Upper lobe of left lung (tissue), 6 donors: ENCODE measurements at regions not wholly inside any gene's neighbourhood (a gene's known extent, or its start where the extent isn't known, plus 50 kb on each side); places are given as distances from the start of the nearest gene placed in this dataset.
A peak's percentile ranks its signal among the peaks of the same experiment; 100 is the strongest.

ENCODE experiments used
- ATAC-seq, 2 donors: fragments of 200-7000 bp; cut with Tn5 transposase; one replicate each; pipeline ENCODE4 v1.9.1; 2022; ENCODE audit warnings: mild to moderate bottlenecking in 2 of 2, moderate library complexity in 2 of 2; ENCODE audit not compliant: low FRiP score in 2 of 2
- DNase-seq, 2 donors: peaks; one replicate each; pipeline ENCODE4 v3.0.0-alpha.2; 2019 to 2020
- H3K27ac ChIP-seq, 4 donors: fragments of 200-600 bp; sonication (generic); one replicate each; pipeline ENCODE4 v1.5.1; 2016 to 2019
- H3K27me3 ChIP-seq, 4 donors: fragments of 200-600 bp; sonication (generic); one replicate each; pipeline ENCODE4 v1.5.1; 2017 to 2019
- H3K36me3 ChIP-seq, 4 donors: fragments of 200-600 bp; sonication (generic); one replicate each; pipeline ENCODE4 v1.5.1; 2016 to 2019
- H3K4me1 ChIP-seq, 4 donors: fragments of 200-600 bp; sonication (generic); one replicate each; pipeline ENCODE4 v1.5.1; 2018 to 2019
- H3K4me3 ChIP-seq, 4 donors: fragments of 200-600 bp; sonication (generic); one replicate each; pipeline ENCODE4 v1.5.1; 2017 to 2019; ENCODE audit warnings: mild to moderate bottlenecking in 2 of 4, moderate library complexity in 1 of 4
- H3K9me3 ChIP-seq, 4 donors: fragments of 200-600 bp; sonication (generic); one replicate each; pipeline ENCODE4 v1.5.1; 2018 to 2019
- CTCF ChIP-seq, 6 experiments: fragments of 450-650 bp in 4 of 6; fragments of 200-600 bp in 2 of 6; sonication (generic) in 2 of 6; IDR thresholded peaks; one replicate each; pipeline ENCODE4 v1.5.1; 2016 to 2019; ENCODE audit warnings: antibody characterized with exemption in 6 of 6
- EP300 ChIP-seq, 4 donors: sonication (generic); formaldehyde crosslinking; IDR thresholded peaks; one replicate each; pipeline ENCODE4 v1.5.1; 2017; ENCODE audit warnings: antibody characterized with exemption in 4 of 4, control low read depth in 2 of 4
- POLR2A ChIP-seq, 4 donors: fragments of 450-650 bp; IDR thresholded peaks; one replicate each; pipeline ENCODE4 v1.5.1; 2016 to 2017; ENCODE audit warnings: antibody characterized with exemption in 4 of 4, mild to moderate bottlenecking in 2 of 4
- POLR2AphosphoS5 ChIP-seq, 2 donors: sonication (generic); formaldehyde crosslinking; IDR thresholded peaks; one replicate each; pipeline ENCODE4 v1.5.1; 2017; ENCODE audit warnings: antibody characterized with exemption in 2 of 2
- WGBS, 2 donors: methylation state at CpG; one replicate each; pipeline ENCODE4 v1.1.5; 2017 to 2018; 5-methylcytosine and 5-hydroxymethylcytosine counted together
- donor health status: DM: no; HTN: no; CAD: no; lungs with moderate emphysema.
- donor health status: DM: no; HTN: yes; CAD: no; lungs with severe emphysema.

- ATAC-seq: peak in 1 of 2 donors; percentile 48
- Histone ChIP-seq H3K27me3 (no peaks in the 10 kb centered on the region), H3K4me1 (peaks cover 13 to 29% (median 22%) of the 10 kb centered on the region in 4 donors), H3K36me3 (no peaks in the 10 kb centered on the region), H3K27ac (no peak overlapping the region), H3K4me3 (no peak overlapping the region), H3K9me3 (peaks cover 0 to 7% (median 4%) of the 10 kb centered on the region in 4 donors)
- WGBS, 2 donors: 61 to 65% methylated on average over 4 of the region's 4 CpGs
- peak in 1 of 2 donors; percentile 39 for DNase-seq
- no peak for TF ChIP-seq CTCF (IDR thresholded peaks at IDR 0.05)
These were observed 91.9 kb upstream of the TP53I11 start for GRCh38 chr11:45042560-45042959.

GRCh38 chr11:45043755-45044475 lies 93.2 kb upstream of the TP53I11 start:
- Histone ChIP-seq H3K27ac (no peak overlapping the region), H3K36me3 (no peaks in the 10 kb centered on the region), H3K4me1 (peaks cover 24 to 42% (median 33%) of the 10 kb centered on the region in 4 donors), H3K9me3 (peaks cover 0 to 3% (median under 1%) of the 10 kb centered on the region in 4 donors), H3K27me3 (no peaks in the 10 kb centered on the region), H3K4me3 (no peak overlapping the region)
- 86 to 92% methylated on average over 12 of the region's 12 CpGs for WGBS, 2 donors
- TF ChIP-seq CTCF (IDR thresholded peaks at IDR 0.05) (no peak), POLR2AphosphoS5 (IDR thresholded peaks at IDR 0.05) (no peak), POLR2A (IDR thresholded peaks at IDR 0.05) (no peak), EP300 (IDR thresholded peaks at IDR 0.05) (no peak)
- DNase-seq (no peak), ATAC-seq (no peak)

GRCh38 chr11:45045683-45046471 lies 95.2 kb upstream of the TP53I11 start:
- Histone ChIP-seq H3K9me3 (no peaks in the 10 kb centered on the region), H3K27me3 (no peaks in the 10 kb centered on the region), H3K4me1 (peaks cover 24 to 42% (median 36%) of the 10 kb centered on the region in 4 donors), H3K27ac (peak overlapping the region; percentile 19 to 80 (median 72)), H3K4me3 (no peak overlapping the region), H3K36me3 (no peaks in the 10 kb centered on the region)
- WGBS, 2 donors: 47% methylated on average over 19 of the region's 19 CpGs
- TF ChIP-seq POLR2AphosphoS5 (IDR thresholded peaks at IDR 0.05) (peak in 1 of 2 donors; percentile 46), EP300 (IDR thresholded peaks at IDR 0.05) (peak in 1 of 4 donors; percentile 58), CTCF (IDR thresholded peaks at IDR 0.05) (no peak), POLR2A (IDR thresholded peaks at IDR 0.05) (no peak)
- DNase-seq: peak in 1 of 2 donors; percentile 74
- peak; percentile 40 to 78 for ATAC-seq

GRCh38 chr11:45048313-45048841 lies 97.7 kb upstream of the TP53I11 start:
- H3K4me3 ChIP-seq: no peak overlapping the region
- TF ChIP-seq POLR2AphosphoS5 (IDR thresholded peaks at IDR 0.05) (no peak), POLR2A (IDR thresholded peaks at IDR 0.05) (no peak), EP300 (IDR thresholded peaks at IDR 0.05) (no peak), CTCF (IDR thresholded peaks at IDR 0.05) (no peak)
- H3K9me3 ChIP-seq: no peaks in the 10 kb centered on the region
- no peaks in the 10 kb centered on the region for H3K27me3 ChIP-seq
- H3K4me1 ChIP-seq: peaks cover 24 to 42% (median 36%) of the 10 kb centered on the region in 4 donors
- 73 to 74% methylated on average over 7 of the region's 7 CpGs for WGBS, 2 donors
- no peak for DNase-seq
- ATAC-seq: no peak
- H3K36me3 ChIP-seq: no peaks in the 10 kb centered on the region
- peak overlapping the region in 2 of 4 donors; percentile 11 to 35 for H3K27ac ChIP-seq
